ENCODE measurements at regions not wholly inside any gene's neighbourhood (a gene's known extent, or its start where the extent isn't known, plus 50 kb on each side); places are given as distances from the start of the nearest gene placed in this dataset.
A peak's percentile ranks its signal among the peaks of the same experiment; 100 is the strongest.

- TF ChIP-seq CTCF (IDR thresholded peaks at IDR 0.05; ENCODE audit: insufficient read depth, low read depth, low read length): no peak
- DNase-seq (ENCODE audit: low read depth): no peak
- H3K4me3 ChIP-seq (ENCODE audit: low read depth, low read length): no peak overlapping the region
Measured at GRCh38 chr5:73351593-73351992, 97.0 kb downstream of the FOXD1 start.

- H3K4me3 ChIP-seq (ENCODE audit: low read depth, low read length): no peak overlapping the region
- no peak for TF ChIP-seq CTCF (IDR thresholded peaks at IDR 0.05; ENCODE audit: insufficient read depth, low read depth, low read length)
- DNase-seq (ENCODE audit: low read depth): no peak
Measured at GRCh38 chr5:73346878-73347408, 101.6 kb downstream of the FOXD1 start.

GRCh38 chr5:73344835-73345234, 103.7 kb downstream of the FOXD1 start:
- no peak for DNase-seq (ENCODE audit: low read depth)
- TF ChIP-seq CTCF (IDR thresholded peaks at IDR 0.05; ENCODE audit: insufficient read depth, low read depth, low read length): no peak

GRCh38 chr5:73339711-73340110, 108.9 kb downstream of the FOXD1 start:
- DNase-seq (ENCODE audit: low read depth): no peak
- H3K4me3 ChIP-seq (ENCODE audit: low read depth, low read length): no peak overlapping the region
- no peak for TF ChIP-seq CTCF (IDR thresholded peaks at IDR 0.05; ENCODE audit: insufficient read depth, low read depth, low read length)

More at GRCh38 chr5:73344835-73345234, 103.7 kb downstream of the FOXD1 start:
- H3K4me3 ChIP-seq (ENCODE audit: low read depth, low read length): no peak overlapping the region

- no peak for TF ChIP-seq CTCF (IDR thresholded peaks at IDR 0.05; ENCODE audit: insufficient read depth, low read depth, low read length)
- no peak for DNase-seq (ENCODE audit: low read depth)
- H3K4me3 ChIP-seq (ENCODE audit: low read depth, low read length): no peak overlapping the region
Measured at GRCh38 chr5:73339051-73339575, 109.5 kb downstream of the FOXD1 start.

- DNase-seq (ENCODE audit: low read depth): peak; percentile 13
- no peak for TF ChIP-seq CTCF (IDR thresholded peaks at IDR 0.05; ENCODE audit: insufficient read depth, low read depth, low read length)
- H3K4me3 ChIP-seq (ENCODE audit: low read depth, low read length): no peak overlapping the region
Measured at GRCh38 chr5:73338256-73339050, 110.1 kb downstream of the FOXD1 start.

Data from fibroblast of villous mesenchyme (primary cell).